Pancreas (tissue), 10 donors: ENCODE measurements at regions not wholly inside any gene's neighbourhood (a gene's known extent, or its start where the extent isn't known, plus 50 kb on each side); places are given as distances from the start of the nearest gene placed in this dataset.

Source experiments
- ATAC-seq, 4 donors: fragments of 200-7000 bp; cut with Tn5 transposase; one replicate each; pipeline versions ENCODE4 v1.8.0 to v1.9.1; 2020; ENCODE audit warnings: mild to moderate bottlenecking in 4 of 4, moderate library complexity in 4 of 4
- DNase-seq, 6 donors: peaks; one replicate each; pipeline ENCODE4 v3.0.0-alpha.2; 2020
- FAIRE-seq: peaks from 2 replicates; lab custom pipeline; 2012; peaks lifted over from hg19 to GRCh38; lab: Jason Lieb, UNC
- H3K27ac ChIP-seq, 4 donors: fragments of 200-600 bp; sonication (generic); 1 replicate in 3 of 4; 2 replicates in 1 of 4; pipeline versions ENCODE4 v1.5.0 to v1.8.0; 2020
- H3K27me3 ChIP-seq, 4 donors: fragments of 200-600 bp; one replicate each; pipeline ENCODE4 v1.8.0; 2021
- H3K36me3 ChIP-seq, 3 donors: fragments of 200-600 bp; sonication (generic) in 1 of 3; one replicate each; pipeline versions ENCODE4 v1.5.0 to v1.8.0; 2020 to 2021
- H3K4me1 ChIP-seq, 3 donors: fragments of 200-600 bp; one replicate each; pipeline ENCODE4 v1.8.0; 2021
- H3K4me3 ChIP-seq, 4 donors: fragments of 200-600 bp; sonication (generic) in 2 of 4; one replicate each; pipeline versions ENCODE4 v1.5.0 to v1.8.0; 2020 to 2021
- H3K9me3 ChIP-seq, 4 donors: fragments of 200-600 bp; one replicate each; pipeline ENCODE4 v1.8.0; 2021
- CTCF ChIP-seq, 4 donors: fragments of 200-600 bp; sonication (generic) in 3 of 4; IDR thresholded peaks; one replicate each; pipeline versions ENCODE4 v1.5.0 to v1.8.0; 2021; ENCODE audit warnings: antibody characterized with exemption in 4 of 4
- WGBS, 2 donors: extraction: QIAGEN DNeasy Blood & Tissue Kit; methylation state at CpG; one replicate each; pipeline ENCODE4 v1.1.7; 2013; 5-methylcytosine and 5-hydroxymethylcytosine counted together
- intact Hi-C, 3 donors: fragments of 100-400 bp; cut with DNase I; formaldehyde crosslinking; loops; one replicate each; pipeline versions ENCODE4 v1.11.1 to v1.14.2; 2022
- donor health status: healthy with polysubstance abuse.
- donor health status: DM: no; HTN: no; CAD: no; lungs with moderate emphysema.
- donor health status: DM: no; HTN: no; CAD: no.
- donor health status: control.
- donor health status: control.
- donor health status: Bipolar disorder and iron deficiency.
- donor health status: DM: yes; HTN: yes; CAD: no.
- donor health status: DM: no; HTN: no; CAD: no.
- donor health status: DM: no; HTN: no; CAD: no.
- donor health status: DM: yes; HTN: yes; CAD: no.

- Histone ChIP-seq H3K4me3 (no peak overlapping the region), H3K27ac (no peak overlapping the region), H3K27me3 (no peaks in the 10 kb centered on the region), H3K9me3 (no peaks in the 10 kb centered on the region), H3K4me1 (no peaks in the 10 kb centered on the region), H3K36me3 (no peaks in the 10 kb centered on the region)
- 83 to 100% methylated on average over 1 of the region's 1 CpG for WGBS, 2 donors
- no peak for FAIRE-seq
- ATAC-seq, result no peak
- no peak for TF ChIP-seq CTCF (IDR thresholded peaks at IDR 0.05)
- DNase-seq, result no peak
- intact Hi-C loops, result no loop called here
Measured at GRCh38 chr6:82576284-82576683, 212.7 kb downstream of the TPBG start.

- FAIRE-seq, result no peak
- no peak overlapping the region for H3K4me3 ChIP-seq
- intact Hi-C loops, result no loop called here
- peaks cover 0 to 3% (median 0%) of the 10 kb centered on the region in 4 donors for H3K27me3 ChIP-seq
- TF ChIP-seq CTCF (IDR thresholded peaks at IDR 0.05), result no peak
- 63 to 70% methylated on average over 6 of the region's 6 CpGs for WGBS, 2 donors
- no peak for ATAC-seq
- no peaks in the 10 kb centered on the region for H3K36me3 ChIP-seq
- H3K27ac ChIP-seq, result no peak overlapping the region
- H3K9me3 ChIP-seq, result no peaks in the 10 kb centered on the region
- no peak for DNase-seq
- no peaks in the 10 kb centered on the region for H3K4me1 ChIP-seq
Measured at GRCh38 chr6:82584194-82584695, 220.6 kb downstream of the TPBG start.

- WGBS, 2 donors, result 73 to 86% methylated on average over 3 of the region's 3 CpGs
Measured at GRCh38 chr6:82584856-82585255, 221.2 kb downstream of the TPBG start.

GRCh38 chr6:82588020-82588419, 224.4 kb downstream of the TPBG start:
- H3K9me3 ChIP-seq, result no peaks in the 10 kb centered on the region
- no peak overlapping the region for H3K27ac ChIP-seq
- DNase-seq (no peak), FAIRE-seq (no peak), ATAC-seq (no peak)
- no peak for TF ChIP-seq CTCF (IDR thresholded peaks at IDR 0.05)
- no peaks in the 10 kb centered on the region for H3K4me1 ChIP-seq
- peaks cover 0 to 3% (median 0%) of the 10 kb centered on the region in 4 donors for H3K27me3 ChIP-seq
- no peaks in the 10 kb centered on the region for H3K36me3 ChIP-seq
- H3K4me3 ChIP-seq, result no peak overlapping the region
- intact Hi-C loops, result no loop called here
- WGBS, 2 donors, result 75 to 87% methylated on average over 3 of the region's 3 CpGs

More at GRCh38 chr6:82584856-82585255, 221.2 kb downstream of the TPBG start:
- no peak for DNase-seq
- Histone ChIP-seq H3K27me3 (peaks cover 0 to 3% (median 0%) of the 10 kb centered on the region in 4 donors), H3K4me1 (no peaks in the 10 kb centered on the region), H3K4me3 (no peak overlapping the region), H3K9me3 (no peaks in the 10 kb centered on the region), H3K27ac (no peak overlapping the region), H3K36me3 (no peaks in the 10 kb centered on the region)
- TF ChIP-seq CTCF (IDR thresholded peaks at IDR 0.05), result no peak
- intact Hi-C loops, result no loop called here
- FAIRE-seq, result no peak
- ATAC-seq, result no peak

- FAIRE-seq, result no peak
- Histone ChIP-seq H3K4me3 (no peak overlapping the region), H3K9me3 (no peaks in the 10 kb centered on the region), H3K27ac (no peak overlapping the region), H3K27me3 (peaks cover 0 to 3% (median 0%) of the 10 kb centered on the region in 4 donors), H3K4me1 (no peaks in the 10 kb centered on the region), H3K36me3 (no peaks in the 10 kb centered on the region)
- no peak for DNase-seq
- WGBS, 2 donors, result 22 to 34% methylated on average over 1 of the region's 1 CpG
- intact Hi-C loops, result no loop called here
- no peak for TF ChIP-seq CTCF (IDR thresholded peaks at IDR 0.05)
- ATAC-seq, result no peak
Measured at GRCh38 chr6:82588859-82589412, 225.3 kb downstream of the TPBG start.
